H1 (cell line): ENCODE measurements at regions not wholly inside any gene's neighbourhood (a gene's known extent, or its start where the extent isn't known, plus 50 kb on each side); places are given as distances from the start of the nearest gene placed in this dataset.

Experiments used
- CTCF ChIA-PET: fragments of 300-600 bp; sonication (Branson Sonifier 250); formaldehyde crosslinking; loops from one replicate; lab custom pipeline; 2021; ENCODE audit not compliant: partially characterized antibody; lab: Charles Lee
- POLR2A ChIA-PET: fragments of 300-600 bp; sonication (Branson Sonifier 250); formaldehyde crosslinking; loops from one replicate; lab custom pipeline; 2021; ENCODE audit warnings: inconsistent platforms; ENCODE audit not compliant: partially characterized antibody; lab: Charles Lee
- DNase-seq, 2 experiments: peaks; one replicate each; pipeline versions ENCODE4 v3.0.0 to v3.0.0-alpha.2; 2010 to 2022; ENCODE audit warnings: low spot score in 2 of 2, low read depth in 1 of 2, mixed read lengths in 1 of 2
- FAIRE-seq: peaks from 2 replicates; lab custom pipeline; 2011; peaks lifted over from hg19 to GRCh38; lab: Jason Lieb, UNC
- H2AFZ ChIP-seq: 2 replicates; pipeline ENCODE4 v1.8.1; 2012; ENCODE audit warnings: low read length, inconsistent platforms
- H2AK5ac ChIP-seq: 2 replicates; pipeline ENCODE4 v1.6.1; 2013; ENCODE audit warnings: low read depth, low read length
- H2BK120ac ChIP-seq: replicated peaks from 2 replicates; pipeline ENCODE3; 2013; ENCODE audit warnings: low read depth, low read length, inconsistent platforms
- H2BK12ac ChIP-seq: 2 replicates; pipeline ENCODE4 v1.6.1; 2013; ENCODE audit warnings: low read depth, low read length
- H2BK15ac ChIP-seq: 2 replicates; pipeline ENCODE4 v1.6.1; 2013; ENCODE audit warnings: low read length
- H2BK20ac ChIP-seq: 2 replicates; pipeline ENCODE4 v1.6.1; 2013; ENCODE audit warnings: low read length
- H2BK5ac ChIP-seq: 2 replicates; pipeline ENCODE4 v1.6.1; 2013; ENCODE audit warnings: low read depth, low read length
- H3K14ac ChIP-seq: 2 replicates; pipeline ENCODE4 v1.6.1; 2013; ENCODE audit warnings: inconsistent platforms; ENCODE audit not compliant: insufficient read length
- H3K18ac ChIP-seq: 2 replicates; pipeline ENCODE4 v1.6.1; 2013; ENCODE audit warnings: low read length; ENCODE audit errors: extremely low read depth
- H3K23ac ChIP-seq: 2 replicates; pipeline ENCODE4 v1.6.1; 2013; ENCODE audit warnings: inconsistent platforms; ENCODE audit not compliant: insufficient read length
- H3K23me2 ChIP-seq: 2 replicates; pipeline ENCODE4 v1.6.1; 2013; ENCODE audit warnings: low read depth, low read length
- H3K27ac ChIP-seq: 2 replicates; pipeline ENCODE4 v1.6.1; 2011; ENCODE audit warnings: low read depth, low read length, inconsistent platforms
- H3K27me3 ChIP-seq, 4 experiments: replicated peaks in 1 of 4; 1 replicate in 1 of 4; 2 replicates in 3 of 4; pipeline versions ENCODE4 v1.6.1 to v1.8.1; 2011 to 2013; ENCODE audit warnings: low read length in 3 of 4, mild to moderate bottlenecking in 3 of 4, inconsistent platforms in 2 of 4, mixed read lengths in 2 of 4, moderate library complexity in 1 of 4; ENCODE audit not compliant: control insufficient read depth in 3 of 4, insufficient read depth in 3 of 4; ENCODE audit errors: extremely low read depth in 1 of 4
- H3K36me3 ChIP-seq, 4 experiments: 2 replicates each; pipeline versions ENCODE4 v1.6.1 to v1.8.1; 2011 to 2013; ENCODE audit warnings: mild to moderate bottlenecking in 4 of 4, low read length in 3 of 4, moderate library complexity in 2 of 4, control low read depth in 1 of 4, inconsistent platforms in 1 of 4; ENCODE audit not compliant: insufficient read depth in 4 of 4, control insufficient read depth in 2 of 4
- H3K4ac ChIP-seq: replicated peaks from 2 replicates; pipeline ENCODE3; 2013; ENCODE audit warnings: low read length, low read depth, mixed read lengths, inconsistent platforms; ENCODE audit not compliant: insufficient read length
- H3K4me1 ChIP-seq, 4 experiments: replicated peaks in 1 of 4; 1 replicate in 1 of 4; 2 replicates in 3 of 4; pipeline versions ENCODE4 v1.6.1 to v1.8.1; 2011 to 2013; ENCODE audit warnings: low read length in 3 of 4, inconsistent platforms in 2 of 4, mixed read lengths in 1 of 4; ENCODE audit not compliant: insufficient read depth in 4 of 4, control insufficient read depth in 3 of 4
- H3K4me2 ChIP-seq, 2 experiments: 2 replicates each; pipeline versions ENCODE4 v1.6.1 to v1.8.1; 2011 to 2013; ENCODE audit warnings: low read depth in 2 of 2, low read length in 2 of 2, control low read depth in 1 of 2, inconsistent platforms in 1 of 2, mild to moderate bottlenecking in 1 of 2; ENCODE audit not compliant: insufficient read depth in 1 of 2
- H3K4me3 ChIP-seq, 4 experiments: fragments of 200-600, 300-600 bp in 1 of 4; sonication (generic), shearing (Covaris generic), sonication (Bioruptor Twin) in 1 of 4; 2 replicates each; pipeline versions ENCODE4 v1.5.1 to v1.8.1; 2011 to 2016; ENCODE audit warnings: low read length in 4 of 4, low read depth in 3 of 4, control low read depth in 2 of 4, inconsistent platforms in 2 of 4, mild to moderate bottlenecking in 2 of 4, mixed read lengths in 1 of 4, moderate library complexity in 1 of 4; ENCODE audit not compliant: insufficient read depth in 2 of 4; ENCODE audit errors: extremely low read depth in 1 of 4
- H3K56ac ChIP-seq: replicated peaks from 2 replicates; pipeline ENCODE3; 2013; ENCODE audit warnings: low read depth, mild to moderate bottlenecking, mixed read lengths, low read length, inconsistent platforms; ENCODE audit not compliant: insufficient read length
- H3K79me1 ChIP-seq: 2 replicates; pipeline ENCODE4 v1.6.1; 2013; ENCODE audit warnings: low read depth, low read length, control low read depth
- H3K79me2 ChIP-seq, 2 experiments: 2 replicates each; pipeline versions ENCODE4 v1.6.1 to v1.8.1; 2012 to 2013; ENCODE audit warnings: low read length in 2 of 2, mild to moderate bottlenecking in 2 of 2, inconsistent platforms in 1 of 2; ENCODE audit not compliant: insufficient read depth in 2 of 2, control insufficient read depth in 1 of 2
- H3K9ac ChIP-seq, 4 experiments: replicated peaks in 1 of 4; 1 replicate in 1 of 4; 2 replicates in 3 of 4; pipeline versions ENCODE4 v1.6.1 to v1.8.1; 2011 to 2013; ENCODE audit warnings: low read depth in 3 of 4, low read length in 3 of 4, control low read depth in 2 of 4, mild to moderate bottlenecking in 2 of 4, moderate library complexity in 2 of 4, inconsistent platforms in 1 of 4; ENCODE audit errors: extremely low read depth in 1 of 4
- H3K9me3 ChIP-seq, 2 experiments: 2 replicates each; pipeline versions ENCODE4 v1.6.1 to v1.8.1; 2012 to 2013; ENCODE audit warnings: mild to moderate bottlenecking in 2 of 2, moderate library complexity in 2 of 2, control low read depth in 1 of 2, inconsistent platforms in 1 of 2, low read depth in 1 of 2, low read length in 1 of 2, mixed read lengths in 1 of 2; ENCODE audit not compliant: insufficient read depth in 2 of 2
- H4K20me1 ChIP-seq, 2 experiments: replicated peaks in 1 of 2; 2 replicates each; pipeline versions ENCODE3 to v1.8.1; 2011 to 2013; ENCODE audit warnings: inconsistent platforms in 2 of 2, low read length in 2 of 2, mild to moderate bottlenecking in 1 of 2; ENCODE audit not compliant: insufficient read depth in 2 of 2, control insufficient read depth in 1 of 2
- H4K5ac ChIP-seq: 2 replicates; pipeline ENCODE4 v1.6.1; 2013; ENCODE audit warnings: low read length, low read depth, mixed read lengths, inconsistent platforms; ENCODE audit not compliant: insufficient read length
- H4K8ac ChIP-seq: 2 replicates; pipeline ENCODE4 v1.8.0; 2013; ENCODE audit warnings: mild to moderate bottlenecking, moderate library complexity, low read length, inconsistent platforms; ENCODE audit not compliant: insufficient read depth; ENCODE audit errors: extremely low read depth
- H4K91ac ChIP-seq: replicated peaks from 2 replicates; pipeline ENCODE3; 2013; ENCODE audit warnings: low read length, mixed read lengths, inconsistent platforms; ENCODE audit not compliant: insufficient read length
- CHD1 ChIP-seq: IDR thresholded peaks from 2 replicates; pipeline ENCODE4 v1.6.1; 2012; ENCODE audit warnings: low read depth, low read length, improper control_type of control experiment
- CTCF ChIP-seq, 3 experiments: IDR thresholded peaks; 1 replicate in 2 of 3; 2 replicates in 1 of 3; pipeline versions ENCODE4 v1.5.1 to v1.6.1; 2011; ENCODE audit warnings: low read length in 3 of 3, mild to moderate bottlenecking in 3 of 3, inconsistent platforms in 2 of 3, low read depth in 1 of 3, moderate library complexity in 1 of 3; ENCODE audit not compliant: insufficient read depth in 1 of 3; ENCODE audit errors: control extremely low read depth in 1 of 3
- EP300 ChIP-seq, 2 experiments: IDR thresholded peaks; 1 replicate in 1 of 2; 2 replicates in 1 of 2; pipeline ENCODE4 v1.6.1; 2011 to 2012; ENCODE audit warnings: low read depth in 2 of 2, low read length in 2 of 2, mild to moderate bottlenecking in 2 of 2, borderline replicate concordance in 1 of 2, inconsistent platforms in 1 of 2, moderate library complexity in 1 of 2
- RFX5 ChIP-seq: IDR thresholded peaks from 2 replicates; pipeline ENCODE4 v1.6.1; 2011; ENCODE audit warnings: low read depth, low read length, improper control_type of control experiment, borderline replicate concordance
- ZNF274 ChIP-seq: IDR thresholded peaks from 2 replicates; pipeline ENCODE4 v1.7.0; 2012; ENCODE audit warnings: low read length, borderline replicate concordance; ENCODE audit errors: extremely low read depth
- WGBS, 2 experiments: shearing (Covaris generic) in 1 of 2; methylation state at CpG; one replicate each; pipeline versions ENCODE4 v1.1.6 to v1.1.7; 2013 to 2015; ENCODE audit warnings: low lambda C conversion rate in 2 of 2, mixed read lengths in 2 of 2, inconsistent platforms in 1 of 2, low coverage in 1 of 2, missing lambda C conversion rate in 1 of 2; ENCODE audit not compliant: insufficient replicate concordance in 2 of 2, insufficient coverage in 1 of 2, insufficient read length in 1 of 2; ENCODE audit errors: extremely low coverage in 1 of 2, missing lambda C conversion rate in 1 of 2; 5-methylcytosine and 5-hydroxymethylcytosine counted together

DNA sequence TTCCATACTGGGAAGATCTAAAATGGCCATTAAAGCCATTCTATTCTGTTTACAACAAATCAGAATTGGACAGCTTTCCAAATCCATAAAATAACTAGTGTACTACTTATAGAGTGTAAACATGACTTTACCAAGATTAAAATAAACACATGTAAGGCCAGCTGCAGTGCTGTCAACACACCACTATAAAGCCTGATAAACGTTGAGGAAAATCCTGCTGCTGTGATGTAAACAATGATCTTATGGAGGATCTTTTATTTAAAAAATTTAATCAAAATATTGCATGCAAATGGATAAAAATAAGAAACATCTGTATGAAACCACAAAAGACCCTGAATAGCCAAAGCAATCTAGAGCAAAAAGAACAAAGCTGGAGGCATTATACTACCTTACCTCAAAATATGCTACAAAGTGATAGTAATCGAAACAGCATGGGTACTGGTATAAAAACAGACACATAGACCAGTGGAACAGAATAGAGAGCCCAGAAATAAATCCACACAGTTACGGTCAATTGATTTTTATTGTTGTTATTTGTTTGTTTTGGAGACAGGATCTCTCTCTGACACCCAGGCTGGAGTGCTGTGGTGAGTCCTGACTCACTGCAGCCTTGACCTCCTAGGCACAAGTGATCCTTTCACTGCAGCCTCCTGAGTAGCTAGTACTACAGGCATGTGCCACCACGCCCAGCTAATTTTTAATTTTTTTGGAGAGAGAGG is 428.8 kb upstream of the C2CD4B start:
- Histone ChIP-seq H3K79me2 (no peaks in the 10 kb centered on the region), H2BK12ac (no peak overlapping the region), H3K79me1 (peaks cover 3% of the 10 kb centered on the region; the same call in 1 of the 2 replicates), H3K14ac (no peak overlapping the region), H4K5ac (no peak overlapping the region), H3K56ac (no peak overlapping the region), H3K27ac (no peak overlapping the region), H2AK5ac (no peak overlapping the region), H3K4ac (no peak overlapping the region), H2BK15ac (no peak overlapping the region), H3K23me2 (no peaks in the 10 kb centered on the region), H3K23ac (no peak overlapping the region), H3K9ac (no peak overlapping the region), H3K4me2 (no peak overlapping the region), H4K91ac (no peak overlapping the region), H3K4me1 (no peaks in the 10 kb centered on the region), H2BK120ac (no peak overlapping the region), H4K8ac (no peak overlapping the region), H3K36me3 (no peaks in the 10 kb centered on the region), H4K20me1 (no peaks in the 10 kb centered on the region), H2BK20ac (no peak overlapping the region), H2AFZ (no peak overlapping the region), H3K4me3 (no peak overlapping the region), H3K9me3 (no peaks in the 10 kb centered on the region), H2BK5ac (no peak overlapping the region), H3K27me3 (no peaks in the 10 kb centered on the region), H3K18ac (no peak overlapping the region)
- TF ChIP-seq CHD1 (no peak), EP300 (IDR thresholded peaks at IDR 0.05; ENCODE audit: borderline replicate concordance in 1 of 2, low read depth in 2 of 2, low read length in 2 of 2) (no peak), RFX5 (no peak), ZNF274 (no peak), CTCF (IDR thresholded peaks at IDR 0.05; ENCODE audit: control extremely low read depth in 1 of 3, insufficient read depth in 1 of 3, low read depth in 1 of 3, low read length in 3 of 3) (no peak)
- ChIA-PET POLR2A (interaction anchor here (1.9 kb wide), 1 partner anchor 11 kb away, joined by 4 read pairs; no protein-coding TSS in a partner anchor), CTCF (no interaction called here)
- 87% methylated on average over 4 of the region's 4 CpGs; no CpG with 5 or more reads in 1 of the 2 experiments for WGBS, 2 experiments
- no peak for DNase-seq
- FAIRE-seq = no peak
